PC-9 (cell line): ENCODE measurements at regions not wholly inside any gene's neighbourhood (a gene's known extent, or its start where the extent isn't known, plus 50 kb on each side); places are given as distances from the start of the nearest gene placed in this dataset.

Source experiments
- CTCF ChIP-seq: fragments of 200-600 bp; sonication (generic); conservative IDR thresholded peaks from 2 replicates; pipeline ENCODE4 v1.6.1; 2017; ENCODE audit warnings: mixed run types, antibody characterized with exemption, mild to moderate bottlenecking, moderate library complexity
- EZH2 ChIP-seq: fragments of 200-600 bp; sonication (generic); IDR thresholded peaks from 2 replicates; pipeline ENCODE4 v1.8.0; 2017; ENCODE audit warnings: antibody characterized with exemption, low read depth

GRCh38 chr3:88704338-88704737 is 403.1 kb upstream of the EPHA3 start:
- TF ChIP-seq CTCF (no peak), EZH2 (no peak)
